Right lobe of liver (tissue), 4 donors: ENCODE measurements at regions not wholly inside any gene's neighbourhood (a gene's known extent, or its start where the extent isn't known, plus 50 kb on each side); places are given as distances from the start of the nearest gene placed in this dataset.

Experiments used
- POLR2A ChIP-seq: fragments of 450-650 bp; IDR thresholded peaks from one replicate; pipeline ENCODE4 v1.6.1; 2017; ENCODE audit warnings: antibody characterized with exemption, mild to moderate bottlenecking
- TF ChIP-seq, protein P1 (sequence below), 4 donors: fragments of 200-600 bp in 3 of 4; fragments of 450-650 bp in 1 of 4; IDR thresholded peaks; one replicate each; pipeline versions ENCODE4 v1.5.1 to v1.8.0; 2016 to 2022; ENCODE audit warnings: antibody characterized with exemption in 4 of 4, mild to moderate bottlenecking in 2 of 4
- donor health status: DM: no; HTN: no; CAD: no.
- donor health status: DM: no; HTN: no; CAD: no.
- donor health status: DM: no; HTN: yes; CAD: no.

DNA sequence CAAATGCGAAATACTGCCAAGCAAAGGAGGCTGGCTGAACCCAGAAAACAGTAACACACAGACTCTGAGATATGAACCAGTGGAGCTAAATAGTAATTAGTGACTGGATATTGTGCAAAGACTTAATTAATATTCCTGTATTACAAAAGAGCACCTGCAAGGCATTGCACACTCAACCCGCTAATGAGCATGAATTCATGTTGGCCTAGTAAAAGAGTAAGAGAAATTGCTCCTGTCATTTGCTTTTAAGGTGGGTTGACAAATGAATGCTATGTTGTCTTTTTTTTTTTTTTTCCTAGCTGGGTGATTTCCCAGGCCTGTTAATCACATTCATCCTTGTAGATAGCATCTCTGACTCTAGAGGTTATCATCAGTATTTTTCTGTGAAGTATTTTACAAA is 87.0 kb upstream of the CERS6 start:
- TF ChIP-seq, protein P1, sequence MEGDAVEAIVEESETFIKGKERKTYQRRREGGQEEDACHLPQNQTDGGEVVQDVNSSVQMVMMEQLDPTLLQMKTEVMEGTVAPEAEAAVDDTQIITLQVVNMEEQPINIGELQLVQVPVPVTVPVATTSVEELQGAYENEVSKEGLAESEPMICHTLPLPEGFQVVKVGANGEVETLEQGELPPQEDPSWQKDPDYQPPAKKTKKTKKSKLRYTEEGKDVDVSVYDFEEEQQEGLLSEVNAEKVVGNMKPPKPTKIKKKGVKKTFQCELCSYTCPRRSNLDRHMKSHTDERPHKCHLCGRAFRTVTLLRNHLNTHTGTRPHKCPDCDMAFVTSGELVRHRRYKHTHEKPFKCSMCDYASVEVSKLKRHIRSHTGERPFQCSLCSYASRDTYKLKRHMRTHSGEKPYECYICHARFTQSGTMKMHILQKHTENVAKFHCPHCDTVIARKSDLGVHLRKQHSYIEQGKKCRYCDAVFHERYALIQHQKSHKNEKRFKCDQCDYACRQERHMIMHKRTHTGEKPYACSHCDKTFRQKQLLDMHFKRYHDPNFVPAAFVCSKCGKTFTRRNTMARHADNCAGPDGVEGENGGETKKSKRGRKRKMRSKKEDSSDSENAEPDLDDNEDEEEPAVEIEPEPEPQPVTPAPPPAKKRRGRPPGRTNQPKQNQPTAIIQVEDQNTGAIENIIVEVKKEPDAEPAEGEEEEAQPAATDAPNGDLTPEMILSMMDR (IDR thresholded peaks at IDR 0.05), result no peak
- no peak for TF ChIP-seq POLR2A
